NCI-H69 (cell line): ENCODE measurements at regions not wholly inside any gene's neighbourhood (a gene's known extent, or its start where the extent isn't known, plus 50 kb on each side); places are given as distances from the start of the nearest gene placed in this dataset.

Experiments used
- DNase-seq: peaks from one replicate; lab custom pipeline; 2025; lab: John Stamatoyannopoulos, UW

DNA sequence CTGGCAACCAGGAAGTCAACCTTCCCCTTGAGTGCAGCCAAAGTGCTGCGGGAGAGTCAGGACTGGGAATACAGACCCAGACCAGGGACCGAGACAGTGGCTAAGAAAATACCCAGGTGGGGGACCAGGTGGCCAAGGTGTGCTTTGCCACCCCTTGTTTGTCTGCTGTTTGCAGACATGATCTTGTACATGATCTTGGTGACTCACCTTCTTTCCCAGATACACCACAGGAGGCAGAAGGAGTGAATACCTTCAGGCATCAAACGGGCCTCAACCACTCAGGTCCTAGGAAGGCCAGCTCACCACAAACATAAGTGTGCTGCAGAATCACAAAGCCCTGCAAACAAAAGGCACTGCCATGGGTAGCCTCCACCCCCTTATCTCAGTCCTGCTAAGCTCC is 62.0 kb downstream of the CNGA2 start:
- DNase-seq, result no peak

DNA sequence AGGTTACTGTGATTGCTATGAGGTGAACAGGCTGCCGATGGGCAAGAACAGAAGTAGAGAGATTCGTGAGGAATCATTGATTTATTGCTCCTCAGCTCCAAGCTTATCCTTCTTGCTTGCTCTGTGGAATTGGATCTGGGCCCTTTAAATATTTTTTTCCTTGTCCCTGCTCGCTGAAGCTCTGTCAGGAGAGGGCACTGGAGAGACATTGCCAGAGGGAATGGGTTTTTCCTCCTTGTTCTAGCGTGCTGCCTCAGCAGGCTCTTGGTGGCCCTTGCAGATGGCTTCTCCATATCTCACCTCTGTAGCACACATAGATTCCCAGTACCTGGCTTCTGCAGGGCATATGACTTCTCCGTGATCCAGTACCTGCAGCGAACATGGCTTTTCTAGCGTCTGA is 67.4 kb downstream of the CNGA2 start:
- no peak for DNase-seq

DNA sequence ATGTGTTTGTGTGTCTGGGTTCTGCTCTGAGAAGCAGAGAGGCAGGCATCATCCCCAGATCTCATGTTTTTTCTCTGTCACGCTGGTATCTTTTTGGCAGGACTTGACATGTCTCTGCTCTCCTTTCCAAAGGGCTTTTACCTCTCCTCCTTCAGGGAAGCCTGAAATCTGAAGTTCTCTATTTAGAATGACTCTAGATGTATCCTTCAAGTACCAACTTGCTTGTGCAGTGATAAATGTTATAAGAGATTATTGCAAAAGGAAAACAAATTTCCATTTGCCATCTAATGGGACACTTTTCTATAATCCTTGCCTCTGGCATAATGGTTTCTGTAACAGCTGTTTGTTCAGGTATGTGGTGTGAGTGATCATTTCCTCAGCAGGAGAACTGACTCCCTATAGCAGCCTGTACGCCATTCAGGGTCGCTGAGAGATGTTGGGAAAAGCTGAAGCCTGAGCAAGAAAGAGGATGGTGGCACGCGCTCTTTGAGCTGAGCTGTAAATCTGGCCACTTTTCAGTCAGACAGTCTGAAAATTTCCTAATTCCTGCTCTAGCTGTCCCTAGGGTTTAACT is 72.5 kb downstream of the CNGA2 start:
- DNase-seq, result no peak

DNA sequence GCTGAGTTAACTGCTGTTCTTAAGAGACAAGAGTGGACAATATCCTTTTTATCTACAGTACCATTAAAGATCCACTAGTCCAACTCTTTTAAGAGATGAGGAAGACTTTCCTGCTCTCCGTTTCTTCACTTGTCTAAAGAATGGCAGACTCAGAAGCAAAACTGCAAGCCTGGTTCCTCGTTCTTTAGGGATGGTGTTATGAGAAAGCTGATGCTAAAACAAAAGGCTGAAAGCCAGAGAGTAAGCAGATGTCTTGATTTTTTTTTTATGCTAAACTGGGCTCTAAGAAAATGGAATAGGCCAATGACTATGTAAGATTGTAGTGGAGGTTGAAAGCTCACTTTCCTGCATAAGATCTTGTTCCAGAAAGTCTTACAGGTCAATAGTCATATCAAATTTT is 78.1 kb downstream of the CNGA2 start:
- DNase-seq, result no peak

DNA sequence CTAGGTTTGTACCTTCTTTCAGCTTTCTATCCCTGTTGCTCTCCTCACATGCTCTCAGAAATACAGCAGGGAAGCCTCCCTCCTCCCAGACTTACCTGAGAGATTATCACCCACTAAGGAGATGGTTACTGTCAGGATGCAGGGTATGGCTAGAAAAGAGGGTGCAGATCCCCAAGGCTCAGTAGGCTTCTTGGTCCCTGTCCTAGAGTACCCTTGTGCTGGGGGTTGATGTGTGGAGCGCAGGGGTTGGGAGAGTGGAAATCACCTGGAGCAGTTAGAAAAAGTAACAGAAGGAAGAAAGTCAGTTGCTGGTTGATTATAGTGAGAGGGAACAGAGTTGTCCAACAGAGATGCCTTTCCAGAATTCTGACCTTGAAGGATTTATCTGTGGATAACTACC is 80.2 kb downstream of the CNGA2 start:
- DNase-seq, result no peak

DNA sequence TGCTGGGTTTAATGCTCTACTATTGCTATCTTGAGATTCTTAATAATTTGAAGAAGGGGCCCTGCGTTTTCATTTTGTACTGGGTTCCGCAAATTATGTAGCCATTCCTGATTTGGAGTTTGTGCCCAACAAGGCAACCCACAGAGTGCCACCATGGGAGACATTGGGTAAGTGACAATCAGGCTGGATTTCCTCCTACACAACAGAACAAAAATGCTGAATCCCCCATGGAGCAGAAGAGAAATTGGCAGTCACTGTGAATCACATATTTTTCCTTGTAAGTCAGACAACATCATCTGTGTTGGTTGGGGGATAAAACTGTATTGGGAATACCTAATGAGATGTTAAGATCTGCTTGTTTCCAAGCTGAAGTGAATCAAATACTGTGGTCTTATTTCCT is 80.9 kb downstream of the CNGA2 start:
- no peak for DNase-seq

DNA sequence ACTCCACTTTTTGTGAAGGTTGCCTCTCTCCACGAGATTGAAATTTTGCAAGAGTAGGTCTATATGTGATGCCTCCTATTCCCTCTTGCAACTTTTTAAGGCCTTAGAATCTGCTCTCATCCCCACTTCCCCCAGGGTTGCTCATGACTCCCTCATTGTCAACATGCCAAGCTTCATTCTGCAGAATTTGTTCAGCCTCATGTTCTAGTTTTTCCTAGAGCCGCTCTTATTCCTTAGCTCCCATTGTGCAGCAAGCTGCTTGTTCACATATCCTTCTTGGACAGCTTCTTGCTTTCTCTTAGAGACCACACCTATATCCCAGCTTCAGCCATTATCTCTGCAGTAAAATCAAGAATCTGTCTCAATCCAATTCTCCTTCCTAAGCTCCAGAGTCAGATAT is 82.4 kb downstream of the CNGA2 start:
- DNase-seq, result no peak

DNA sequence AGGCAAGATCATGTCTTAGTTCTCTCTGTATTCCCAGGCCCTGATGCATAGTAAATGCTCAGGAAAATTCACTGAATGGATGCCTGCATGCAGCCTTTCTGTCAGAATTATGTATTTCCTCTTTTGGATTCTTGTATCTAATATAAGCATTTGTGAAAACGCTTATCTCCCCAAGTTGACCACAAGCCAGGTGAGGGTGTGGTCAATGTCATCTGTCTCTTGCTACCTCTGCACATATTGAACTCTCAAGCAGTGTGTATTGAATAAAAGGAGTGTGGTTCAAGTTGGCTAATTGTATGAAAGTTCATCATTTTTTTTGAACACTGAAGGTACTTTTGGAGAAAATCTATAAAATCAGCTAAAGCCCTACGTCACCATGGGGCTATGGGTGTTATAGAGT is 84.3 kb downstream of the CNGA2 start:
- no peak for DNase-seq

DNA sequence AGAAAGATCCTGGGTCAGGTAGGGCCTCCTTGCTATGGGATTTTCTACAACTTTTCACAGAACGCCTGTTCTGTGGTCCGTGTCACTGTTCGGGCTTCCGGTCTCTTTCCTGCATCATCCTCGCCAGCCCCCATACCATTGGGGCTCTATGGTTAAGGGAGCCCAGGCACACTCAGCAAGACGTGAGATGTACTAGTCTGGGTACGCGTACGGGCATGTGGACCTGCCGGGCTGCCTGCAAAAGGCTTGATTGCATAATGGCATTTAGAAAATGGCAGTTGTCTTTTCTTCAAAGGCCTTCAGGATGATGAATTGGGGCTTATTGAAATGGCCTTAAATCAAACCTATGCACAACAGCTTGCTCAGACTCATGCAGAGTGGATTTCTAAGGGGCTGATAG is 86.7 kb downstream of the CNGA2 start:
- DNase-seq, result no peak

DNA sequence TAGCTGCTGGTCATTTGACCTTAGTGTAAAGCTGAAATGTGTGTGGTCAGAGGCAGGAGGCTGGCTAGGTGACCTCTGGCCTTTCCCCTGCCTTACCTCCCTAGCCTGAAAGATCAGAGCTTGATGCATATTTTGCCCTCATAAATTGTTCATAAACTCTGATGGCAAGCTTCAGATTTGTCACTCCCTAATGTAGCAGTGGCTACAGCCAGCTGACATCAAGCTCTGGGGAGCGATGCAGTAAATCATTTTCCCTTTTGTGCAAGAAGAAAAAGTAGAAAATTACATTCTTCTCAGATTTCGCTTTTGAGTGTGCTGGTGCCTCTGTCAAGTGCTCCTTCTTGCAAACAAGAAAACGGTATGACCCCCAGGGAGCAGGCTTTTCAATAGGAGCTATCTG is 87.7 kb upstream of the MAGEA4 start:
- DNase-seq, result no peak

DNA sequence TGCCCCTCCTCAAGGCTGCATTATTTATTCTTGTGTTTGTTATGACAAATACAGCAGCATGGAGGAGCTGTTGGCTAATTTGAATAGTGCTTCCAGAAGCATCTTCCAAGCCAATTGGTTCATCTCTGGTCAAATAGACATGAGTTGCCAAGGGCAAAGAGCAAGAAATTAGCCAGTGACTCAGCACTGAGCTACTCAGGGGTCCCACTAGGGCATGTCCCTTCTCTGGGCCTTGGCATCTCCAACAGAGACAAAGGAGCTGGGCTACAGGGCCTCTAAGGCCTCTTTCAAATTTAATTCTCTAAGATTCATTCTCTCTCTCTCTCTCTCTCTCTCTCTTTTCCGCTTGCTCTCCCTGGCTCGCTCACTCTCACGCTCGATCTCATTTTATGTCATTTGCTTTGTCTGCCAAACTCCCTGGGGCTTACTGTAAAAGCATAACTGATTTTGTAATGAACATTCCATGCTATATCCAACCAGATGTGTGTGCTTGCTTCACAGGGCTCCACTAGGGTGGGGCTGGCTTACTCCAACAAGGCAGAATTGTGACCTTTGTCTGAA is 86.7 kb upstream of the MAGEA4 start:
- DNase-seq, result peak; percentile 0

DNA sequence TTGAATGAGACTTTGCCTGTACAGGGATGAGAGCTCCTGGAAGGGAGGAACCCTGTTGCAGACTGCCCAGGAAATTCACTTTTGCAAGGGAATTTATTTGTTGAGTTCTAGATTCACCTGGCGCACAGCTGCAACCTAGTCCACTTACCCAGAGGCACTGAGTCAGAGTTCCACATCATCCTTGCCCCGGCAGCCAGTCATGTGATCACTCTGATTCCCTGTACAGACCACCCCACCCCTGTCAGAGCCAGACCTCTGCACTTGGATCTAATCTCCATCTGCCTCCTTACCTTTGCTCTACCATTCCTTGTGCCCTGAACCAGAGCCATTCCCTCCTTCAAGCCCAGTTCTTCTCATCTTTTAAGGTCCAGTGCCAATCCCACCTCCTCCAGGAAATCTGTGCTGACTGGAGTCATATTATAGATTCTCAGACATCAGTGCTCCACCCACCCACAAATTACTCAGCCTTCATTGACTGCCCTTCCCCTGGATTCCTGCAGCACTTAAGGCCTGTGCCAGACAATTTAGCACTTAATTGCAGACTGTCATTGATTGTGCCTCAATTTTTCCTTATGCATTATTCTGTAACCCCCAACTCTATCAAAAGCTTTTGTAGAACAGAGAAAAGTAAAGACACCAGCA is 84.1 kb upstream of the MAGEA4 start:
- no peak for DNase-seq

DNA sequence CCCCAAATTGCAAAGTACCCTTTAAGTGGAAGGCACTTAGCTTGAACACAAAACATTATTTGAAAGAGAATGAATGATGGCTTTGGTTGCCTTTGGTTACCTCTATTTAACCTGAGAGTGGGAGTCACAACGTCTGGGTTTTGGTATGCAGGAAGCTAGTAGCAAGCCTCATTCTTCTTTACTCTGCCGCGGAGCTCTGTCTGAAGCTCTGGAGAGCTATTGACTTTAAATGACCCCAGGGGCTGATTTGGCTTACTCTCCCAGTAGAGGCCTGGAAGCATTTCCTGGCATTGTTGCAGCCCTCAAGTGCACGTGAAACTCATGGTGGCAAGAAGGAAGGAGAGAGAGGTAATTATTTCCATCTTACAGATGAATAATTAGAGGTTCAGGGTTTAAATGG is 81.8 kb upstream of the MAGEA4 start:
- DNase-seq, result no peak

DNA sequence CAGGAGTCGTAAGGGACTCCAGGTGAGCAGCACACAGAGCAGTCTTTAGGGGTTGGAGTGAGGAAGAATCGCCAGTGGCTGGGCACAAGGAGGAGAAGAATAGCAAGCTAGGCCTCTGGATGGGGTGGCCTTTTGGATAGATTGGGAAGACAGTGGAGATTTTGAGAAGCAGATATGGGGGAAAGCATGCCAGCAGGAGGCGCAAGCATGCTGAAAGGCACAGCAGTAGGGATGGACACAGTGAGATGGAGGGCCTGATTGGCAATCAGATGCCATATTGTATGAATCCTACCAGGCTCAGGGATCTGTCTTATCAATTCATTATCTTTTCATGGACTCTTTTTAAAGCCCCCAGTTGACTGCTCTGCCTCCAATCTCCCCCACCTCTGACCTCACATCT is 60.4 kb upstream of the MAGEA4 start:
- no peak for DNase-seq

DNA sequence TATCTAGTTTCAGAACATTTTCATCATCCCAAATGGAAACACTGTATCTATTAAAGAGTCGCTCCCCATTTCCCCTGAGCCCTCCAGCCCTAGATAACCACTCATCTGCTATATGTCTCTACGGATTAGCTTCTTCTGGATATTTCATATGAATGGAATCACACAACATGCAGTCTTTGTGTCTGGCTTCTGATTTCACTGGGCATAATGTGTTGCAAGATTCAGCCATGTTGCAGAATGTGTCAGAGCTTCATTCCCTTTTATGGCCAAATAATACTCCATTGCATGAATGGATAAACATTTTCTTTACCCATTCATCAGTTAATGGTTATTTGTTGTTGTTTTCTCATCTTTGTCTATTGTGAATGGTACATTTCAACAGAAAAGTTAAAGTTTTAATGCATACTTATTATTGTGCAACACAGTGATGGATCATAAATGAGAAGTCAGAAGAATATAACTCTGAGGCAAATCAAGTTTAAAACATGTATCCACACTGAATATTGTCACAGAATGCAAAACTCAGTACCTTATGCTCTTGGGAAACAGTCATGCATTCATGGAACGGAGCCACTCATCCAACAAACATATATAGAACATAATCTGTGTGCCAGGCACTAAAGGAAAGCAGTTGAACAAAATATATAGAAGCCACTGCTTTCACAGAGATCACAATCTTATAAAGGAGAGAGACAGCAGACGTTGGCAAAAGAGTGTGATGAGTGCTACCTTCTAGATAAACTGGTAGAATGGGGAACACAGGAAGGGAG is 57.8 kb upstream of the MAGEA4 start:
- no peak for DNase-seq

DNA sequence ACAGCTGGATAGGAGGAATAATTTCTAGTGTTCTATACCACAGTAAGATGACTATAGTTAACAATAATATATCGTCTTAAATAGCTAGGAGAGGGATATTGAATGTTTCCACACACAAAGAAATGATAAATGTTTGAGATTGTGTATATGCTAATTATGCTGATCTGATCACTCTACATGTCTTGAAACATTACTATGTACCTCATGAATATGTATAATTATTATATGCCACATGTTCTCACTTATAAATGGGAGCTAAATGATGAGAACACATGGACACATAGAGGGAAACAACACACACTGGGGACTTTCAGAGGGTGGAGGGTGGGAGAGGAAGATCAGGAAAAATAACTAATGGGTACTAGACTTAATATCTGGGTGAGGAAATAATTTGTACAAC is 53.2 kb upstream of the MAGEA4 start:
- no peak for DNase-seq

DNA sequence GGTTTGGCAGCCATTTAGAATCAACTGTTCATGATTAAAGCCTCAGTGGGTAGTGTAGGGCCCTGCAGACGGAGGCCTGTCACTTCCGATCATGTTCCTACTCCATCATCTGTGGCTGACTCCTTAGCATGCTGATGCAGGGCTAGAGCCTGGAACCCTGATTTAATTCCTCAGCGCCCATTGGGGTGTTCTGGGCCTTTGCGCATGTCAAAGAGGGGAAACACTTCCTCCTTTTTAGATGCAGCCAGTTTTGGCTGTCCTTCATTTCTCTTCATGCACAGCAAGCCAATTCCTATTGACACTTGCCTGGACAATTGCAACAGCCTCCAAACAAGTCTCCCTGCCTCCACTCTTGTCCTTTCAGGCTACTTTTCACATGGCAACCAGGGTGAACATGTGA is 51.9 kb upstream of the MAGEA4 start:
- no peak for DNase-seq
